OCI-LY3 (cell line): ENCODE measurements at regions not wholly inside any gene's neighbourhood (a gene's known extent, or its start where the extent isn't known, plus 50 kb on each side); places are given as distances from the start of the nearest gene placed in this dataset.
"Not testable (repeated sequence)": the region's sequence is repeated elsewhere in the genome, so short reads cannot be mapped to it uniquely, and the experiment has no call there.

Experiments
- EZH2phosphoT487 ChIP-seq: fragments of 200-600 bp; shearing (Covaris generic); IDR thresholded peaks from 2 replicates; pipeline ENCODE4 v1.6.1; 2018; ENCODE audit warnings: antibody characterized with exemption, mixed run types, low read depth
- TF ChIP-seq, protein P1 (sequence below): fragments of 200-600, 300-600 bp; sonication (generic); IDR thresholded peaks from 2 replicates; pipeline ENCODE4 v1.5.1; 2014; ENCODE audit warnings: antibody characterized with exemption, low read length, low read depth

- TF ChIP-seq EZH2phosphoT487, result not testable (repeated sequence)
- TF ChIP-seq, protein P1, sequence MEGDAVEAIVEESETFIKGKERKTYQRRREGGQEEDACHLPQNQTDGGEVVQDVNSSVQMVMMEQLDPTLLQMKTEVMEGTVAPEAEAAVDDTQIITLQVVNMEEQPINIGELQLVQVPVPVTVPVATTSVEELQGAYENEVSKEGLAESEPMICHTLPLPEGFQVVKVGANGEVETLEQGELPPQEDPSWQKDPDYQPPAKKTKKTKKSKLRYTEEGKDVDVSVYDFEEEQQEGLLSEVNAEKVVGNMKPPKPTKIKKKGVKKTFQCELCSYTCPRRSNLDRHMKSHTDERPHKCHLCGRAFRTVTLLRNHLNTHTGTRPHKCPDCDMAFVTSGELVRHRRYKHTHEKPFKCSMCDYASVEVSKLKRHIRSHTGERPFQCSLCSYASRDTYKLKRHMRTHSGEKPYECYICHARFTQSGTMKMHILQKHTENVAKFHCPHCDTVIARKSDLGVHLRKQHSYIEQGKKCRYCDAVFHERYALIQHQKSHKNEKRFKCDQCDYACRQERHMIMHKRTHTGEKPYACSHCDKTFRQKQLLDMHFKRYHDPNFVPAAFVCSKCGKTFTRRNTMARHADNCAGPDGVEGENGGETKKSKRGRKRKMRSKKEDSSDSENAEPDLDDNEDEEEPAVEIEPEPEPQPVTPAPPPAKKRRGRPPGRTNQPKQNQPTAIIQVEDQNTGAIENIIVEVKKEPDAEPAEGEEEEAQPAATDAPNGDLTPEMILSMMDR, result not testable (repeated sequence)
Observed at GRCh38 chr7:51373607-51374006, 57.0 kb upstream of the COBL start.
